GM23248 (cell line): ENCODE measurements at regions not wholly inside any gene's neighbourhood (a gene's known extent, or its start where the extent isn't known, plus 50 kb on each side); places are given as distances from the start of the nearest gene placed in this dataset.
A peak's percentile ranks its signal among the peaks of the same experiment; 100 is the strongest.

Experiments used
- DNase-seq: peaks from one replicate; pipeline ENCODE4 v3.0.0-alpha.2; 2015
- H2AFZ ChIP-seq: fragments of 200-600 bp; sonication (generic); 2 replicates; pipeline ENCODE4 v1.6.1; 2016; ENCODE audit warnings: antibody characterized with exemption
- H3F3A ChIP-seq: fragments of 200-600 bp; sonication (generic); 2 replicates; pipeline ENCODE4 v1.6.1; 2016; ENCODE audit warnings: mild to moderate bottlenecking, antibody characterized with exemption, mixed run types; ENCODE audit not compliant: insufficient read depth
- H3K27ac ChIP-seq: fragments of 200-600 bp; sonication (generic); 2 replicates; pipeline ENCODE4 v1.5.1; 2016; ENCODE audit warnings: mild to moderate bottlenecking
- H3K27me3 ChIP-seq: fragments of 200-600 bp; sonication (generic); replicated peaks from 2 replicates; pipeline ENCODE4 v1.6.1; 2016; ENCODE audit warnings: mild to moderate bottlenecking; ENCODE audit not compliant: insufficient read depth
- H3K36me3 ChIP-seq: fragments of 200-600 bp; sonication (generic); 2 replicates; pipeline ENCODE4 v1.6.1; 2016; ENCODE audit warnings: low read depth, mild to moderate bottlenecking
- H3K4me1 ChIP-seq: fragments of 200-600 bp; sonication (generic); 2 replicates; pipeline ENCODE4 v1.6.1; 2016; ENCODE audit warnings: mild to moderate bottlenecking; ENCODE audit not compliant: insufficient read depth
- H3K4me2 ChIP-seq: fragments of 200-600 bp; sonication (generic); one replicate; pipeline ENCODE4 v1.6.1; 2016; ENCODE audit warnings: mild to moderate bottlenecking; ENCODE audit not compliant: unreplicated experiment
- H3K4me3 ChIP-seq: fragments of 200-600 bp; sonication (generic); 2 replicates; pipeline ENCODE4 v1.5.1; 2016; ENCODE audit warnings: mild to moderate bottlenecking
- H3K79me2 ChIP-seq: fragments of 200-600 bp; sonication (generic); 2 replicates; pipeline ENCODE4 v1.6.1; 2016; ENCODE audit warnings: mild to moderate bottlenecking; ENCODE audit not compliant: insufficient read depth
- H3K9ac ChIP-seq: fragments of 200-600 bp; sonication (generic); 2 replicates; pipeline ENCODE4 v1.6.1; 2016; ENCODE audit warnings: mild to moderate bottlenecking
- H3K9me2 ChIP-seq: fragments of 200-600 bp; sonication (generic); 2 replicates; pipeline ENCODE4 v1.6.1; 2016; ENCODE audit warnings: mixed run types, mild to moderate bottlenecking, moderate library complexity; ENCODE audit not compliant: insufficient read depth
- H3K9me3 ChIP-seq: fragments of 200-600 bp; sonication (generic); one replicate; pipeline ENCODE4 v1.6.1; 2017; ENCODE audit warnings: low read depth
- H4K20me1 ChIP-seq: fragments of 200-600 bp; sonication (generic); 2 replicates; pipeline ENCODE4 v1.6.0; 2016; ENCODE audit not compliant: insufficient read depth
- EZH2 ChIP-seq: fragments of 200-600 bp; sonication (generic); IDR thresholded peaks from 2 replicates; pipeline ENCODE4 v1.6.1; 2018; ENCODE audit warnings: antibody characterized with exemption, mild to moderate bottlenecking; ENCODE audit not compliant: insufficient read depth, poor library complexity, severe bottlenecking
- EZH2phosphoT487 ChIP-seq: fragments of 200-600 bp; sonication (generic); IDR thresholded peaks from 2 replicates; pipeline ENCODE4 v1.6.1; 2018; ENCODE audit warnings: antibody characterized with exemption, moderate library complexity, mild to moderate bottlenecking, low read depth; ENCODE audit not compliant: insufficient read depth
- WGBS, 2 experiments: methylation state at CpG; one replicate each; pipeline ENCODE4 v1.1.6; 2015 to 2017; ENCODE audit warnings: low lambda C conversion rate in 2 of 2, low coverage in 1 of 2; ENCODE audit errors: missing lambda C conversion rate in 2 of 2; 5-methylcytosine and 5-hydroxymethylcytosine counted together
- in situ Hi-C: fragments of 300-500 bp; cut with MboI; formaldehyde crosslinking; loops from 2 replicates; pipeline ENCODE4 v1.15.0; 2020

- WGBS, 2 experiments = 50 to 57% methylated on average over 4 of the region's 4 CpGs
- H3K9me2 ChIP-seq = no peaks in the 10 kb centered on the region
- H3K4me3 ChIP-seq = no peak overlapping the region
- H3K27ac ChIP-seq = no peak overlapping the region
- H3F3A ChIP-seq = no peaks in the 10 kb centered on the region
- no peaks in the 10 kb centered on the region for H3K36me3 ChIP-seq
- H2AFZ ChIP-seq = no peak overlapping the region
- no peaks in the 10 kb centered on the region for H4K20me1 ChIP-seq
- TF ChIP-seq EZH2 (no peak), EZH2phosphoT487 (no peak)
- no peaks in the 10 kb centered on the region for H3K4me1 ChIP-seq
- no peaks in the 10 kb centered on the region for H3K9me3 ChIP-seq
- H3K9ac ChIP-seq = no peak overlapping the region
- no peaks in the 10 kb centered on the region for H3K27me3 ChIP-seq
- no peak overlapping the region for H3K4me2 ChIP-seq
- in situ Hi-C loops = loop anchor here (25.0 kb wide), 1 partner anchor 207 kb away; the partner anchor contains the start of gene ERRFI1
- no peaks in the 10 kb centered on the region for H3K79me2 ChIP-seq
- no peak for DNase-seq
These were observed 73.6 kb upstream of the SLC45A1 start for GRCh38 chr1:8244304-8244703.

- H3K4me1 ChIP-seq = peaks cover 14% of the 10 kb centered on the region
- no peaks in the 10 kb centered on the region for H3K9me2 ChIP-seq
- no peaks in the 10 kb centered on the region for H4K20me1 ChIP-seq
- H3K36me3 ChIP-seq = no peaks in the 10 kb centered on the region
- TF ChIP-seq EZH2phosphoT487 (no peak), EZH2 (no peak)
- H2AFZ ChIP-seq = no peak overlapping the region
- no peaks in the 10 kb centered on the region for H3K79me2 ChIP-seq
- no peak overlapping the region for H3K4me3 ChIP-seq
- no peaks in the 10 kb centered on the region for H3K9me3 ChIP-seq
- H3K9ac ChIP-seq = no peak overlapping the region
- DNase-seq = no peak
- 80 to 83% methylated on average over 7 of the region's 7 CpGs for WGBS, 2 experiments
- no peak overlapping the region for H3K4me2 ChIP-seq
- no peak overlapping the region for H3K27ac ChIP-seq
- peaks cover 11% of the 10 kb centered on the region; the same call in 1 of the 2 replicates for H3F3A ChIP-seq
- in situ Hi-C loops = loop anchor here (25.0 kb wide), 1 partner anchor 205 kb away; the partner anchor contains the start of gene ERRFI1
- no peaks in the 10 kb centered on the region for H3K27me3 ChIP-seq
These were observed 75.4 kb upstream of the SLC45A1 start for GRCh38 chr1:8242498-8242897.

DNA sequence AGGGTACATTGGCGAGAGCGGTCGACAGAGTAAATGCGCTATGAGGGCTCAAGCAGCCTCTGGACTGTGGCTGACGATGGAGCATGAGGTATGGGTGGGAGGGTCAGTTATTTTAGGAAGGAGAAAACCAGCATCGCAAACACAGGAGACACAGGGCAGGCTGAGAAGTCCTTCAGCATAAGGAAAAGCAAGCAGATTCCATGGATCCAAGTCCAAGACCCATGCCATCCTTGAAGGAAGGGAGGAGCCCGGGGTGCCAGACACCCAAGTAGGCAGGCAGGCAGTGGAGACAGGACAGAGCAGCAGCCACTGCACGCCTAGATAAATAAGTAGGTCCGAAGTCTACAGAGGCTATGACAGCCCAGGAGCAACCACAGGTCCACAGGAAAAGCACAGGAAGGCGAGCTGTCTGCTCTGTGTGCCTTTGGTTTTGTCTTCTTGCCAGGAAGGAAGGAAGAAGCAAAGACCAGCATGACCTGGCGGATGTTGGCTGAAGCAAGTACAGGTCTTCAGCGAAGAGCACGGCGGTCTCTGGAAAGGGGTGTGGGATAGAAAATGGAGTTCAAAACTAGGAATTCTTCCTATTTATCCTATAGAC, 76.4 kb upstream of the SLC45A1 start:
- 94 to 96% methylated on average over 14 of the region's 14 CpGs for WGBS, 2 experiments
- Histone ChIP-seq H3K4me3 (no peak overlapping the region), H3K9ac (no peak overlapping the region), H4K20me1 (no peaks in the 10 kb centered on the region), H3K36me3 (no peaks in the 10 kb centered on the region), H3K79me2 (no peaks in the 10 kb centered on the region), H2AFZ (no peak overlapping the region), H3K9me3 (no peaks in the 10 kb centered on the region), H3K4me2 (no peak overlapping the region), H3K27me3 (no peaks in the 10 kb centered on the region), H3K27ac (no peak overlapping the region), H3K9me2 (no peaks in the 10 kb centered on the region), H3K4me1 (peaks cover 14% of the 10 kb centered on the region), H3F3A (peaks cover 12% of the 10 kb centered on the region; the same call in 1 of the 2 replicates)
- in situ Hi-C loops = loop anchor here (25.0 kb wide), 1 partner anchor 204 kb away; the partner anchor contains the start of gene ERRFI1
- DNase-seq = no peak
- no peak for TF ChIP-seq EZH2phosphoT487
- TF ChIP-seq EZH2 = no peak

DNA sequence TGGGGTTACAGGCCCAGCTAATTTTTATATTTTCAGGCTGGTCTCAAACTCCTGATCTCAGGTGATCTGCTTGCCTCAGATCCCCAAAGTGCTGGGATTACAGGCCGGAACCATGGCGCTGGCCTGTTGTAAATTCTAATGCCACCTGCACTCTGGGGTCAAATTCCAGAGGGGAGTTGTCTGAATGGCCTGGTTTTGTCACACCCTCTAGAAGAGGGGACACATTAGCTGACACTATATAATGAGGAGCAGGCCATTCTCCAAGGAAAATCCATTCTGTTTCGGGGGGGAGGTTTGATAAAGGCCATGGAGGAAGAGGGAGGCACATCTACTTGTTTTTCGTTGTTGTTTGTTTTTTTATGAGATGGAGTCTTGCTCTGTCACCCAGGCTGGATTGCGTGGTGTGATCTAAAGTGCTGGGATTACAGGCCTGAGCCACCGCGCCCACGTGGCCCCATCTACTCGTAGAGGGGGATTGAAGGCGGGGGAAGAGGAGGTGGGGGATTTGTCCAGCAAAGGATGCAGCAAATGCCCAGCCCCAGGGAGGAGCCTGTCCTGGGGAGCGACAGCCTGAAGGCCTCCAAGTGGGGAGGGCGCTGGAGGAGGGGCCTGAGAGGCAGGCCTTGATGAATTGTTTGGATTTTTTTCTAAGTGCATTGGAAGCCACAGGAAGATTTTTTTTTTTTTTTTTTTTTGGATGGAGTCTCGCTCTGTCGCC, 78.4 kb upstream of the SLC45A1 start:
- Histone ChIP-seq H3K4me1 (peaks cover 14% of the 10 kb centered on the region), H3K9ac (no peak overlapping the region), H4K20me1 (no peaks in the 10 kb centered on the region), H3K4me2 (peak overlapping the region; percentile 93), H3K27me3 (no peaks in the 10 kb centered on the region), H3K9me3 (no peaks in the 10 kb centered on the region), H3K79me2 (no peaks in the 10 kb centered on the region), H3F3A (peaks cover 12% of the 10 kb centered on the region; the same call in 1 of the 2 replicates), H3K9me2 (no peaks in the 10 kb centered on the region), H3K36me3 (no peaks in the 10 kb centered on the region), H3K4me3 (no peak overlapping the region), H3K27ac (no peak overlapping the region), H2AFZ (no peak overlapping the region)
- in situ Hi-C loops = loop anchor here (25.0 kb wide), 1 partner anchor 202 kb away; the partner anchor contains the start of gene ERRFI1
- WGBS, 2 experiments = 92% methylated on average over 14 of the region's 14 CpGs
- no peak for DNase-seq
- TF ChIP-seq EZH2 (no peak), EZH2phosphoT487 (no peak)
